Right renal pelvis (tissue), 4 donors: ENCODE measurements at regions not wholly inside any gene's neighbourhood (a gene's known extent, or its start where the extent isn't known, plus 50 kb on each side); places are given as distances from the start of the nearest gene placed in this dataset.
"Not testable (repeated sequence)": the region's sequence is repeated elsewhere in the genome, so short reads cannot be mapped to it uniquely, and the experiment has no call there.

ENCODE experiments used
- DNase-seq, 4 donors: peaks; one replicate each; pipeline ENCODE4 v3.0.0-alpha.2; 2013; ENCODE audit warnings: low read depth in 4 of 4, low spot score in 3 of 4, missing footprints in 1 of 4

DNA sequence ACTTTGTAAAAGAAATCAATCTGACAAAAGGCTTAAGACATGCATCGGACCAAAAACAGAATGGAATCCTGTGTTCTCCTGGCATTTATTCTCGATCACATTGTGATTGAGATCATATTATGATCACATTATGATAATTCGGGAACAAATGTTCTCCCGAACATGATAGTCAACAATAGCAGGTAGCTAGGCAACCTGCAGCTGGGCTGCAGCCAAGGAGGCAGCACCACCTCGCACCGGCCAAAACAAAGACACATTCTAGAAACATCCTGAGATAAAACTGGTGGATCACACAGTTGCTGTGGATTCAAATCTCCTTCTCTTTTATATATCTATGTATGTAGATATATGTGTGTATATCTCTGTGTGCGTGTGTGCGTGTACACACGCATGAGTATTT is 480.6 kb upstream of the CYLC2 start:
- no peak for DNase-seq

DNA sequence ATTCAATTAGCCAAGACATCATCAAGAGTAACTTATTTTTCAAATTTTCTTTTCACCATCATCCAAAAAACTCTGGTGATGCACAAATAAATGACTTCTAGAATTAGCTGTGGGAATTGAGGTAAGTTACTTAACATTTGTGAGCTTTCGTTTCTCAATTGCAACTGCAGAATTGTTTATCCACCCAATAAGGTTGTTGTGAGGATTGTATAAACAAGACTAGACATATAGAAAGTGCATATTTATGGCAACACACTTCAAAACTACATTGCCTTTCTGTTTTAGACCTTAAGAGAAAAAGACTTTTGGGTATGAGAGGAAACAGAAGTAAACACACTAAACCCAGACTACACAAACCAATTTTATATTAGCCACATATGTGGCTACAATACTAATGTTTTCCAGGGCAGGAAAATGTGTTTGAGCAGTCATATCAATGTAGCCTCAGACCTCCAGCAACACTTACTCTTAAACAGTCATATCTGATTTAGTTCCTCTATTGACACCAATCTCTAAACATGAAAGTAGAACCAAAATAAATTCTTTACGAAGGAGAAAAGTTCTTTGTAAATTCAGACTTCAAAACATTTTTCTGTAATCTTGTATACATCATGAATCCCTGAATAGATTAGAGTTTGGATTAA is 488.0 kb upstream of the CYLC2 start:
- DNase-seq, result no peak

DNA sequence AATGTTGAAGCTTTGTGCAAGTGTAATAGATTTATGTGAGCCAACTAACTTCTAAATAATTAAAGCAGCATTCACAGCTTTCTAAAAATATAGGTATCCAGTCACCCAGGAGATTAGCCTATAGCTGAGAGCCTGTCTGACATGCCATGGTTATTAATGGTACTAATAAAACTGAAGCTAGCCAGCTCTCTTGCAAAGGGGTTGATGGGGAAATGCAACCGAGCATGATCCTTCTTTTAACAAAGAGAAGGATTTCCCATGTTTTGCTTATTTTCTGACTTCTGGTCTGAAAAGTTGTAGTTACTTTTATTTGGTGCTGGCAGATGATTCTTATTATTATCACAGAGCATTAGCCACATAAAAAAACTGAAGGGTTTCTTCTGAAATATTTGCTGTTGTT is 488.7 kb upstream of the CYLC2 start:
- DNase-seq, result peak in 3 of 4 donors; percentile 23 to 33 (median 29)

DNA sequence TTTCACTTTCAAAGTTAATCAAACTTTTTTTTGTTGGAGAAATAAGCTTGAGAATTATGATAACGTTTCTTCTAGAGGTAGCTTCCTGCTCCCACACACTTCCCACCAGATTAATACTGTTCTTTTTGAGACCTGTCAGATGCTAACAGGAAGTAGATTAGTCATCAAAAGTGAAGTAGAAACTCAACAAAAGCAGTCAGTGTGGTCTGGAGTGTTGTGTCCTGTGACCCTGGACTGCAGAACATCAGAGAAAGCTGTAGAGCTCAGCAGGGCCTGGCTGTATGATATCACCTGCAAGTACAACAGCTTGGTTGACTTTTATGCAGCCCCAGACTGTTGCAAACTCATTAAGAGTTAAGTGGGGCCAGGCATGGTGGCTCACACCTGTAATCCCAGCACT is 495.7 kb upstream of the CYLC2 start:
- DNase-seq, result no peak

DNA sequence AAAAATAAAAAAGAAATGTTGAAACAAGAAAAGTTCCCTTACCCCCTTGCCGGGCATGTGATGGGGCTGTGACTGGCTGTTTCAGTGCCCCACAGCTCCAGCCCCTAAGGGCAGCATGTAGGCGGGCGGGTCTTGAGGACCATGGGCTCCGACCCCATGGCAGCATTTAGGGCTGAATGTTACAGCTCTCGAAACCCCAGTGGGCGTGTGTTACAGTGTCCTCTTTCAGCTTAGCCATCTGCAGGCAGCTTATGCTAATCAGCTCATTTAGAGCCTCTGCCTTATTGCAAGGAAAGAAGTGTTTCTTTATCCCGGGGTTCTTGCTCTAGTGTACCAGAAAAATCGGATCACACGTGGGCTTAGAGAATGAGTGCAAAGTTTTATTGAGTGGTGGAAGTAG is 497.4 kb upstream of the CYLC2 start:
- DNase-seq, result no peak

DNA sequence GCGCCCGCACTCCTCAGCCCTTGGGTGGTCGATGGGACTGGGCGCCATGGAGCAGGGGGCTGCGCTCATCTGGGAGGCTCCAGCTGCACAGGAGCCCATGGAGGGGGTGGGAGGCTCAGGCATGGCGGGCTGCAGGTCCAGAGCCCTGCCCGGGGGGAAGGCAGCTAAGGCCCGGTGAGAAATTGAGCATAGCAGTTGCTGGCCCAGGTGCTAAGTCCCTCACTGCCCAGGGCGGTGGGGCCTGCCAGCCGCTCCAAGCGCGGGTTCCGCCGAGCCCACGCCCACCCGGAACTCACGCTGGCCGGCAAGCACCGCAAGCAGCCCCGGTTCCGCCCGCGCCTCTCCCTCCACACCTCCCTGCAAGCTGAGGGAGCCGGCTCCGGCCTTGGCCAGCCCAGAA is 508.2 kb upstream of the CYLC2 start:
- not testable (repeated sequence) for DNase-seq

DNA sequence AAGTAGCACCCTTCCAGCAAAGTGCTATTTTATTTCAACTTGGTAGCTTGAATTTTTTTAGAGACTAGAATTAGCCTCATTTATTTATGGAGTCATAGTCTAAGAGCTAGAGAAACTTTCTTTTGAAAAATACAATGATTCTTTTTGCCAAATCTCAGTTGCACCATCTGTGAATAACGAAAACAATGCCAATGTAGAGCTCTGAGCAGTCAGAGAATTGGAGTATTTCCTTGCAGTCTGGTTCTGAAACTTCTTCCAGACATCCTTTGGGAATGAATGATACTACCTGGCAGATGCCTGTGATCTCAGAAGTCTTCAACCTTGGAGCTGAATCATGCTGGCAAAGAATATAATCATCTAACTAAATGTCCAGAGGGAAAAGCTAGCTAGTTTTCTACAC is 511.5 kb upstream of the CYLC2 start:
- DNase-seq, result no peak

DNA sequence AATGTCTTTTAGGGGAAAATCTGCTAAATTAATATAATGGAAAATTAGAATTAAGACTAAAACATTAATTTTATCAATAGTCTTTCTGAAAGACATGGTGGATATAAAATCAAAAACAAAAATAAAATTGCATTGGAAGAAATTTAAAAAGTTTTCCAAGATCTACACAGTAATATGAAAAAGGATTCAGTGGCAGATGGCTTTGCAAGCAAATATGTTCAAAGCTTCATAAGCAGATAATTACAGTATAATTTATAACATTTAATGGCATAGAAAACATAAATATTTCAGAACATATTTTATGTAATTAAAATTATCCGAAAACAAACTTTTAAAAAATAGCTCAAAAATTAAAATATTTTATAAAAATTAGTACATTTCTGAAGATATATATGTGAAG is 512.4 kb upstream of the CYLC2 start:
- DNase-seq, result no peak

DNA sequence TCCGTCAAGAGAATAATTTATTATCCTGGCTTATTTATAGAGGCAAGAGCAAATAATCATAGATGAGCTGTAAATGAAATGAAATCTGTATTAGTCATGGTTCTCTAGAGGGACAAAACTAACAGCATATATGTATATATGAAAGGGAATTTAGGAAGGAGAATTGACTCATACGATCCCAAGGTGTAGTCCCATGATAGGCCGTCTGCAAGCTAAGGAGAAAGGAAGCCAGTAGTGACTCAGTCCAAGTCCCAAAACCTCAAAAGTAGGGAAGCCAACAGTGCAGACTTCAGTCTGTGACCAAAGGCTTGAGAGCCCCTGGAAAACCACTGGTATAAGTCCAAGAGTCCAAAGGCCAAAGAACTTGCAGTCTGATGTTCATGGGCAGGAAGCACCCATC is 515.9 kb upstream of the CYLC2 start:
- no peak for DNase-seq

DNA sequence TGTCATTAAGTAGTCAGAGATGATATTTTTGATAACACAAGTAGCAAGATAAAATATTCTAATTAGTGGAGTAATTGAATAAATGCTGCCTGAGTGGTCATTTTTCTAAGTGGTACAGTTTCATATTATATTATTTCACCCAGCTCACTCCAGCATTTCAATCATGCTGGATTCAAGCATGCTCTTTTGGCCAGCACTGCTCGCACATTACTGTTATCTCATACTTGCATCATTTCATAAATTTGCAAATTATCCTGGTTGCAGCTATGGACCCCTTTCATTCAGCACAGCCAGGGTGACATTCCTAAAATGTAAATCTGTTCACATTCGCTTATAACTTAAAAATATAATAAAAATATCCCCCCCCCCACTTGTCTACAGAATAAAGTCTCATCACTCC is 520.8 kb upstream of the CYLC2 start:
- DNase-seq, result no peak

DNA sequence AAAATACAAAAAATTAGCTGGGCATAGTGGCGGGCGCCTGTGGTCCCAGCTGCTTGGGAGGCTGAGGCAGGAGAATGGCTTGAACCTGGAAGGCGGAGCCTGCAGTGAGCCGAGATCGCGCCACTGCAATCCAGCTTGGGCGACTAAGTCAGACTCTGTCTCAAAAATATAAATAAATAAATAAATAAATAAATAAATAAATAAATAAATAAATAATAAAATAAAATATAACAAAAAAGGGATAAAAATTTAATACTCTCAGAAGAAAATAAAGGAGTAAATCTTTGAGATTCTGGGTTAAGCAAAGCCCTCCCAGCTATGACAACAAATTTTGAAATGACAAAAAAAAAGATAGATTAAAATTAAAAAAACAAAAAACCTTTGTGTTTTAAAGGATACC is 525.7 kb upstream of the CYLC2 start:
- not testable (repeated sequence) for DNase-seq

DNA sequence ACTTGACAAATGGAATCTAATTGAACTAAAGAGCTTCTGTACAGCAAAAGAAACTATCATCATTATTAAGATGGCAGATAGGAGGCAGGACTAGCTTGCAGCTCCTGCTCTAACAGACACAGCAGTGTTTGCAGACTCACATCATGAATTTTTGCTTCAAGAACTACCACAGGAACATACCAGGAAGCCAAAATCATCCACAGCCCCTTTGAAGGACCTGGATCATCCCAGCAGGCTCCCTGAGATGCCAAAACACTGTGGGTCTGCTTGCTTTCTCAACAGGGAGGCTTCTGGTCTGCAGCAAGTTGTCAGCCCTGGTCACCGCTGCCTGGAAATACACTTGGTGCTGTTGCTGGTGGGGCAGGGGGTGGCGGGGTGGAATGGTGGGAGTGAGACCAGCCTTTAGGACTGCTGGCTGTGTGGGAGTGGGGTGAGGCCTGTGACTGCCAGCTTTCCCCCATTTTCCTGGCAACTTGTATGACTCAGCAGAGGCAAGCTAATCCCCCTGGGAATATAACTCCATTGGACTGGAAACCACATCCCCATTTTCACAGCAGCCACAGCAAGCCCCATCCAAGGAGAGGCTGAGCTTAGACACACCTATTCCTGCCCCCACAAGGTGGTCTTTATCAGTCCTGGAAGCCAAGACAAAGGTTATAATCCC is 533.8 kb upstream of the CYLC2 start:
- DNase-seq, result no peak

DNA sequence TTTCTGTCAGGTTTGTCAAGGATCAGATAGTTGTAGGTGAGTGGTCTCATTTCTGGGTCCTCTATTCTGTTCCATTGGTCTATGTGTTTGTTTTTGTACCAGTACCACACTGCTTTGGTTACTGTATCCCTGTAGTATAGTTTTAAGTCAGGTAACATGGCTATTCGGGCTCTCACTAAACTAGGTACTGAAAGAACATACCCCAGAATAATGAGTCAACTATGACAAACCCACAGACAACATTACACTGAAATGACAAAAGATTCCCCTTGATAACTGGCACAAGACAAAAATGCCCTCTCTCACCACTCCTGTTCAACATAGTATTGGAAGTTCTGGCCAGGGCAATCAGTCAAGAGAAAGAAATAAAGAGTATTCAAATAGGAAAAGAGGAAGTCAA is 535.3 kb upstream of the CYLC2 start:
- DNase-seq, result no peak

DNA sequence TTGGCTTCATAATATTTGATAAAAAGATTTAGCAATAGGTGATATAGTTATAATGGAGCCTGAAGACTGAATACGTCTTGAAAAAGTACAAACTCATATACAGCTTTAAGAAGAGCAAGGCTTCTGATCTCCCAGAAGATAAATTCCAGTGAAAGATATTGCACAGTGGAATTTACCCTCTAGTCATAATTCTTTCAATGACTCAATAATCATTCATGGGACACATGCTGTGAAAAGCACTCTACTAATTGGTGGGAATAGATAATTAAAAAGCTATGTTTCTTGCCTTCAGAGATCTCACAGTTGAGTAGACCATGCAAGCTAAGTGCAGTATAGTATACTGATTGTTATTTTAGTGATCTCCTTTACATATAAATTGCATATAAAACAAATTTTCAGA is 538.6 kb upstream of the CYLC2 start:
- no peak for DNase-seq

DNA sequence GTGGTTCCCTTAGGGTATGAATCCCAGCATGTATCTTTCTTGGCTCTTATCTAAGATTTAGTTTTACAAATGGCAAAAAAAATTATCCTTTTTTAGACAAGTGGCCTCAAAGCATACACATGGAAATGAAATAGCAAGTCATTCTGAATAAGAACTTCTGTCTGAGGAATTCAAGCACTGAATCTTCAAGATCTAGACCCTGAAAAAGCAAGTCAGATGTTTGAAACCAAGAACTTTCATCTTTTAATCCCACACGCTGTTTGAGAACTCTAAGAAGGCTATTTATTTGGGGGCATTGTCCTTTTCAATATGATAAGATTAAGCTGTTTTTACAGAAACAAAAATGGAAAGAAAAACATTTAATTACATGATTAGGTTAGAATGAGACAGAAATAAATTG is 549.2 kb upstream of the CYLC2 start:
- no peak for DNase-seq

DNA sequence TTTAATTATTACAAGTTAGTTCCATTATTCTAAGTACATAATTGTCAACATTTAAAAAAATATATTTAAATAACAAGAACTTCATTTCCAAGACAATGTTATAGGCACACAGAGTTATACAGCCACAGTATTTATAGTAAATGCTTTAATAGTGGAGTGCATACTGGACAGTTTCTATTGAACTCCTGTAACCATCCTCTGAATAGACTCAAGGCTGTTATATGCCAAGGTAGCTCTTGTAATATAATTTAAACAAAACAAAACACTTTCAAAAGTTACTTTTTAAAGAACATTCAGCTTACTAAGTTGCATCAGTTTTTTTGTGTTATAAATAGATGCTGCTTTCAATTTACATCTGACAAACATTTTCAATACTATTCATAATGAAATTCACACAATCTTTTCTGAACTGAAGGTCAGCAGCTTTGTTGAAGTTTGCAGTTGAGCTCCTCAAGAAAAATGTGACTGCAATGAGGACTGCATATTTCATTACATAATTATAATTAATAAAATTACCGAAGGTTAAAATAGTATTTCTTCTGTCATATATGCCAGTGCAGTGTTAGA is 549.9 kb upstream of the CYLC2 start:
- no peak for DNase-seq

DNA sequence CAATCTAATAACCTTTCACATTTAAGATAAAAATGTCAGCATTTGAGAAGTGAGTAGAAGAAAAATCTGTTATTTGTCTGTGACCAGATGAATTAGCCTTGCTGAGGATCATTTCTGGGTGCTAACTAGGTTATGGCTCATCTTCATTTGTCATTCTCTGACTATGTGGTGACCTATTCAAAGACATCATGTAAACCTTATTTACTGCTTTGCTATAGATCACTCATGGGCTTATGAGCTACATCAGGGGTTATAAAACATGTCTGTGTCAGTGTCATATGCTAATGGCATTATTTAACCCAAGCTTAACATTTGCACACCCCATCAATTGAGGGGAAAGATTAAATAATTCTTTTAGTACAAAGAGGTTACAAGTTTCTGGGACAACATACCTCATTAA is 555.5 kb upstream of the CYLC2 start:
- DNase-seq, result no peak

DNA sequence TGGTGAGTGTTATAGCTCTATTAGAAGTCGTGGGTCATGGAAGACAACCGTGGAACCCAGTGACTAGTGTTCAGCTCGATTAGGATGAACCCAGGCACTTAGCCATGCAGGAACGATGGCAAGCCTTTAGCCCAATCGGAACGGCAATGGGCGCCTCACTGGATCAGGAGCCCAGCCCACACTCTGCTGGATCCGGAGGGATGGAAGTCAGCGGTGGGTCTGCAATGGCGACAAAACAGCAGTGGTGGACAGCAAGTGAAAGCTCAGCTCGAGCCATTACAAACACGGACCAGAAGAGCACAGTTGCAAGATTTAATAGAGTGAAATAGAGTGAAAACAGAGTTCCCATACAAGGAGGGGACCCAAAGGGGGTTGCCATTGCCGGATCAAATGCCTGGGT is 558.5 kb upstream of the CYLC2 start:
- not testable (repeated sequence) for DNase-seq

DNA sequence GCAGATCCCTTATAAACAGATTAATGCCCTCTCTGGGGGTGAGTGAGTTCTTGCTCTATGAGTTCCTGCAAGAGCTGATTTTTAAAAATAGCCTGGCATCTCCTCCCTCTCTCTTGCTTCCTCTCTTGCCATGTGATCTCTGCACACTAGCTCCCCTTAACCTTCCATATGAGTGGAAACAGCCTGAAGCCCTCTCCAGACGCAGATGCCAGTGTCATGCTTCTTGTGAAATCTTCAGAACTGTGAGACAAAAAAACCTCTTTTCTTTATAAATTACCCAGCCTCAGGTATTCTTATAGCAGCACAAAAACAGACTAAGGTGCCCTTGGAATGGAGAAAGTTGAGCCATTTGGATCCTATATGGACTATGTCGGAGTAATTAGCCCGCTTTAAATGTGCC is 559.7 kb upstream of the CYLC2 start:
- DNase-seq, result no peak

DNA sequence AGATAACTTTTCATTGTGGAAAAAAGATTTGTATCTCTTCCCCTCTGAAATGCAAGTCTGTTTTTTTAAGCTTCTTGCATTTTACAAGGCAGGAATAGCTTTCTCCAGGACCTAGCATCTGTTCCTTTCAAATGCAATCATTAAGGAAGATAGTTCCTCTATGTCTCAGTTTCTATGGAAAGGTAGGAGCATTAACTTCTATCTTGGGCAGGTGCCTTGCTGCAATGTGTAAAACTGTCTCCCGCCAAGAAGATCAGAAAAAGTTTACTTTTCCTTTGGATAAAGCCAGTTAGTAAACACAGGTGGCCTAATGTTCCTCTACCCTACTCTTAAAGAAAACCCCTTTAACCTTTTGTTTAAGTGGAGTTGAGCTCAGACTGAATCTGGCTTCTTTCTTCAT is 560.6 kb upstream of the CYLC2 start:
- no peak for DNase-seq

DNA sequence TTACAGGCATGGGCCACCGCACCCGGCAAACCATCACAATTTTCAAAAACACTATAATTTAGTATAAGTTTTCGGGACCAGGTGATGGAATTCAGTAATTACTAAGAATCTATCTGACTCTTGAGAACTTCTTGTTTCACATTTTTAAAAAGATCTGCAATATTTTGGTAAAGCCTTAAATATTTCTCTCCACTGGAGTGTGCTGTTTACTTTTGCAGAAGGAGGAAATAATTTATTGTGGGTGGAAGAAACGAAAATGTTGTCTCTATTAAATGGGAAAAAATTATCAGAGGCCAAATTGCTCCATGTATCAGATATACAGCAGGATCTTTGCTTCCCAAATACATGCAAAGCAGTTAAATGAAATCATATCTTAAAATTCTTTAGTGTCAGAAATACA is 566.8 kb upstream of the CYLC2 start:
- DNase-seq, result no peak

DNA sequence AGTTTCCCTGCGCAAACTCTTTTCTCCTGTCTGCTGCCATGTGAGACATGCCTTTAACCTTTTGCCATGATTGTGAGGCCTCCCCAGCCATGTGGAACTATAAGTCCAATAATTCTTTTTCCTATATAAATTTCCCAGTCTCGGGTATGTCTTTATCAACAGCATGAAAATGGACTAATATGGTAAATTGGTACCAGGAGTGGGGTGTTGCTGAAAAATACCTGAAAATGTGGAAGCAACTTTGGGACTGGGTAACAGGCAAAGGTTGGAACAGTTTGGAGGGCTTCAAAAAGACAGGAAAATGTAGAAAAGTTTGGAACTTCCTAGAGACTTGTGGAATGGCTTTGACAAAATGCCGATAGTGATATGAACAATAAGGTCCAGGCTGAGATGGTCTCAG is 578.9 kb upstream of the CYLC2 start:
- DNase-seq, result not testable (repeated sequence)
